NCI-H2107 (cell line): ENCODE measurements at regions not wholly inside any gene's neighbourhood (a gene's known extent, or its start where the extent isn't known, plus 50 kb on each side); places are given as distances from the start of the nearest gene placed in this dataset.
"Not testable (repeated sequence)": the region's sequence is repeated elsewhere in the genome, so short reads cannot be mapped to it uniquely, and the experiment has no call there.

Source experiments
- DNase-seq: peaks from one replicate; lab custom pipeline; 2025; lab: John Stamatoyannopoulos, UW

- no peak for DNase-seq
These were observed 73.4 kb upstream of the FOXN3 start for GRCh38 chr14:89490466-89490865.

- peak; percentile 58 for DNase-seq
These were observed 72.9 kb upstream of the FOXN3 start for GRCh38 chr14:89489761-89490437.

- no peak for DNase-seq
These were observed 69.9 kb upstream of the FOXN3 start for GRCh38 chr14:89486961-89487360.

GRCh38 chr14:89486505-89486904 is 69.5 kb upstream of the FOXN3 start:
- no peak for DNase-seq

GRCh38 chr14:89485264-89485663 is 68.2 kb upstream of the FOXN3 start:
- no peak for DNase-seq

- no peak for DNase-seq
These were observed 67.2 kb upstream of the FOXN3 start for GRCh38 chr14:89484051-89484844.

- DNase-seq, result no peak
These were observed 64.2 kb upstream of the FOXN3 start for GRCh38 chr14:89481196-89481595.

GRCh38 chr14:89480278-89480677 is 63.2 kb upstream of the FOXN3 start:
- DNase-seq, result no peak

- DNase-seq, result no peak
These were observed 62.8 kb upstream of the FOXN3 start for GRCh38 chr14:89479802-89480201.

GRCh38 chr14:89477391-89477790 is 60.4 kb upstream of the FOXN3 start:
- no peak for DNase-seq

- DNase-seq, result no peak
These were observed 59.4 kb upstream of the FOXN3 start for GRCh38 chr14:89476354-89476896.

GRCh38 chr14:89474464-89474863 is 57.4 kb upstream of the FOXN3 start:
- no peak for DNase-seq

- DNase-seq, result no peak
These were observed 57.0 kb upstream of the FOXN3 start for GRCh38 chr14:89473989-89474388.

- no peak for DNase-seq
These were observed 56.5 kb upstream of the FOXN3 start for GRCh38 chr14:89473569-89473968.

- no peak for DNase-seq
These were observed 53.4 kb upstream of the FOXN3 start for GRCh38 chr14:89470401-89470800.

- no peak for DNase-seq
These were observed 52.5 kb upstream of the FOXN3 start for GRCh38 chr14:89469210-89470198.

- no peak for DNase-seq
These were observed 51.5 kb upstream of the FOXN3 start for GRCh38 chr14:89468566-89468965.

GRCh38 chr14:89468030-89468429 is 51.0 kb upstream of the FOXN3 start:
- DNase-seq, result not testable (repeated sequence)

GRCh38 chr14:89466944-89467343 is 49.9 kb upstream of the FOXN3 start:
- no peak for DNase-seq
